Activated CD4-positive, alpha-beta T cell treated with anti-CD3 and anti-CD28 coated beads, Interleukin-2, amount 50 U/mL, for 24 hours (primary cell): ENCODE measurements at regions not wholly inside any gene's neighbourhood (a gene's known extent, or its start where the extent isn't known, plus 50 kb on each side); places are given as distances from the start of the nearest gene placed in this dataset.
"Not testable (repeated sequence)": the region's sequence is repeated elsewhere in the genome, so short reads cannot be mapped to it uniquely, and the experiment has no call there.

Experiments
- DNase-seq, 2 donors: peaks; one replicate each; pipeline ENCODE4 v3.0.0-alpha.2; 2020; ENCODE audit warnings: low read depth in 1 of 2, low spot score in 1 of 2

GRCh38 chr10:23493711-23494110 is 54.8 kb downstream of the OTUD1 start:
- no peak for DNase-seq

- no peak for DNase-seq
Measured at GRCh38 chr10:23496727-23497126, 57.9 kb downstream of the OTUD1 start.

- no peak for DNase-seq
Measured at GRCh38 chr10:23499372-23500132, 60.7 kb downstream of the OTUD1 start.

- no peak for DNase-seq
Measured at GRCh38 chr10:23505797-23506465, 67.1 kb downstream of the OTUD1 start.

GRCh38 chr10:23512355-23513058 is 73.6 kb downstream of the OTUD1 start:
- DNase-seq: no peak

- not testable (repeated sequence) for DNase-seq
Measured at GRCh38 chr10:23513621-23514020, 74.7 kb downstream of the OTUD1 start.

GRCh38 chr10:23514321-23514720 is 75.4 kb downstream of the OTUD1 start:
- no peak for DNase-seq

GRCh38 chr10:23516530-23516929 is 77.7 kb downstream of the OTUD1 start:
- no peak for DNase-seq

- no peak for DNase-seq
Measured at GRCh38 chr10:23517155-23517554, 78.3 kb downstream of the OTUD1 start.

GRCh38 chr10:23521735-23522134 is 82.9 kb downstream of the OTUD1 start:
- no peak for DNase-seq

- no peak for DNase-seq
Measured at GRCh38 chr10:23522345-23522744, 83.5 kb downstream of the OTUD1 start.

- no peak for DNase-seq
Measured at GRCh38 chr10:23523251-23523650, 84.4 kb downstream of the OTUD1 start.

GRCh38 chr10:23525406-23525805 is 86.5 kb downstream of the OTUD1 start:
- DNase-seq: peak in 1 of 2 donors; percentile 28

- no peak for DNase-seq
Measured at GRCh38 chr10:23528419-23528818, 89.5 kb downstream of the OTUD1 start.

- no peak for DNase-seq
Measured at GRCh38 chr10:23529625-23530024, 90.8 kb downstream of the OTUD1 start.

- no peak for DNase-seq
Measured at GRCh38 chr10:23530079-23530478, 91.2 kb downstream of the OTUD1 start.

- DNase-seq: no peak
Measured at GRCh38 chr10:23533212-23533611, 94.3 kb downstream of the OTUD1 start.

GRCh38 chr10:23534326-23534725 is 95.5 kb downstream of the OTUD1 start:
- no peak for DNase-seq

GRCh38 chr10:23534761-23535160 is 95.9 kb downstream of the OTUD1 start:
- DNase-seq: no peak

GRCh38 chr10:23535381-23535780 is 96.5 kb downstream of the OTUD1 start:
- DNase-seq: no peak

GRCh38 chr10:23538968-23539367 is 100.1 kb downstream of the OTUD1 start:
- no peak for DNase-seq

GRCh38 chr10:23540401-23541030 is 101.6 kb downstream of the OTUD1 start:
- DNase-seq: no peak
